ENCODE measurements at regions not wholly inside any gene's neighbourhood (a gene's known extent, or its start where the extent isn't known, plus 50 kb on each side); places are given as distances from the start of the nearest gene placed in this dataset.

DNA sequence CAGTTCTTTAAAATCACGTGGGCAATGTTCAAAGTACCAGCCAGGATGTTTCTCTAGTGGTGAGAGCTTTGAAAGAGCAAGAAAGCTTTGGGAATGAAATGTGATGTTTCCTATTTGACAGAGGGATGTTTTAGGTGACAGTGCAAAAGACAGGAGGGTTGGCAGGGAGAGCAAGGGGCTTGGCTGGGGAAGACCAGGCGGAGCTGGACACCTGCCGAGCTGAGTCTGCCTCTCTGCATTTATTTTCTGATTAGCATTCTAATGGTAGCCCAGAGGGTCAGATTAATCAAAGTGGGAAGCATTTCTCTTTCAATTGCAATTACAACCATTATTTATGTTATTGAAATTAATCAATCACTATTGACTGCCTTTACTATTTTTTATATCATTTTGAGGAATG lies 145.4 kb upstream of the RAB12 start:
- no peaks in the 10 kb centered on the region for H3K9me3 ChIP-seq
- H3K27me3 ChIP-seq: peaks cover 0 to 3% (median 0%) of the 10 kb centered on the region in 3 donors
- no peak for ATAC-seq
- intact Hi-C loops (cut with DNase I; ENCODE audit: low total_unique reads): no loop called here
- TF ChIP-seq CTCF (IDR thresholded peaks at IDR 0.05 in 4 of 5, conservative IDR thresholded peaks at IDR 0.05 in 1 of 5): no peak
- TF ChIP-seq POLR2A (IDR thresholded peaks at IDR 0.05): no peak
- H3K36me3 ChIP-seq: no peaks in the 10 kb centered on the region
- H3K4me3 ChIP-seq: no peak overlapping the region
- peaks cover under 1 to 4% of the 10 kb centered on the region in 2 donors for H3K4me1 ChIP-seq
- no peak overlapping the region for H3K27ac ChIP-seq
- in situ Hi-C loops (cut with MboI; ENCODE audit: low sequenced_read_pairs in 4 of 4): loop anchor here in 1 of 4 donors (10.0 kb wide), 1 partner anchor 1249 kb away; no protein-coding TSS in a partner anchor
- no peak for DNase-seq

- Histone ChIP-seq H3K36me3 (no peaks in the 10 kb centered on the region), H3K4me1 (peaks cover 8 to 9% of the 10 kb centered on the region in 2 donors), H3K9me3 (no peaks in the 10 kb centered on the region), H3K4me3 (no peak overlapping the region), H3K27ac (no peak overlapping the region), H3K27me3 (peaks cover 0 to 3% (median 0%) of the 10 kb centered on the region in 3 donors)
- in situ Hi-C loops (cut with MboI; ENCODE audit: low sequenced_read_pairs in 4 of 4) (loop anchor here in 1 of 4 donors (10.0 kb wide), 1 partner anchor 1253 kb away; no protein-coding TSS in a partner anchor), intact Hi-C loops (cut with DNase I; ENCODE audit: low total_unique reads) (no loop called here)
- no peak for DNase-seq
- ATAC-seq: no peak
- no peak for TF ChIP-seq CTCF (IDR thresholded peaks at IDR 0.05 in 4 of 5, conservative IDR thresholded peaks at IDR 0.05 in 1 of 5)
- TF ChIP-seq POLR2A (IDR thresholded peaks at IDR 0.05): no peak
Observed at GRCh38 chr18:8468191-8468590, 141.0 kb upstream of the RAB12 start.

DNA sequence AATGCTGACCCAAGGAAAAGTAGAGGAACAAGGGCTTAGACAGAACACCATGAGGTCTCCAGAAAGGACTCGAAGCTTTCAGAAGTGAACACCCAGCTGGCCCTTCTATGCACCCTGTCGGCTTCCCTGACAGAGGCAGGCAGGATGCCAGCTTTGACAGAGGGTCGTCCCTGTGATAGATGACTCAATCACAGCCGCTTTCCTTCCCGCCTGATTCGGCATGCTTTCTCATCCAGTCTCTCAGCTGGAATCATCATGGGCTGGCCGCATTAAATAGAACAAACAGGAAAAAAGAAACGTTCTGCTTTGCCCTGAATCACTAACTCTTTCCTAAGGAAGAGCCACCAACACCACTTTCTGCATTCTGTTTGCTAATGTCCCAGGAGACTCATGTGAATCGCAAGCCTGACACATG lies 140.3 kb upstream of the RAB12 start:
- ATAC-seq: peak in 1 of 2 donors; percentile 31
- Histone ChIP-seq H3K36me3 (no peaks in the 10 kb centered on the region), H3K27me3 (peaks cover 0 to 3% (median 0%) of the 10 kb centered on the region in 3 donors), H3K27ac (peak overlapping the region in 1 of 4 donors; percentile 22), H3K4me1 (peaks cover 8 to 9% of the 10 kb centered on the region in 2 donors), H3K9me3 (no peaks in the 10 kb centered on the region), H3K4me3 (no peak overlapping the region)
- in situ Hi-C loops (cut with MboI; ENCODE audit: low sequenced_read_pairs in 4 of 4) (loop anchor here in 1 of 4 donors (10.0 kb wide), 1 partner anchor 1254 kb away; no protein-coding TSS in a partner anchor), intact Hi-C loops (cut with DNase I; ENCODE audit: low total_unique reads) (no loop called here)
- DNase-seq: no peak
- no peak for TF ChIP-seq CTCF (IDR thresholded peaks at IDR 0.05 in 4 of 5, conservative IDR thresholded peaks at IDR 0.05 in 1 of 5)
- TF ChIP-seq POLR2A (IDR thresholded peaks at IDR 0.05): no peak

DNA sequence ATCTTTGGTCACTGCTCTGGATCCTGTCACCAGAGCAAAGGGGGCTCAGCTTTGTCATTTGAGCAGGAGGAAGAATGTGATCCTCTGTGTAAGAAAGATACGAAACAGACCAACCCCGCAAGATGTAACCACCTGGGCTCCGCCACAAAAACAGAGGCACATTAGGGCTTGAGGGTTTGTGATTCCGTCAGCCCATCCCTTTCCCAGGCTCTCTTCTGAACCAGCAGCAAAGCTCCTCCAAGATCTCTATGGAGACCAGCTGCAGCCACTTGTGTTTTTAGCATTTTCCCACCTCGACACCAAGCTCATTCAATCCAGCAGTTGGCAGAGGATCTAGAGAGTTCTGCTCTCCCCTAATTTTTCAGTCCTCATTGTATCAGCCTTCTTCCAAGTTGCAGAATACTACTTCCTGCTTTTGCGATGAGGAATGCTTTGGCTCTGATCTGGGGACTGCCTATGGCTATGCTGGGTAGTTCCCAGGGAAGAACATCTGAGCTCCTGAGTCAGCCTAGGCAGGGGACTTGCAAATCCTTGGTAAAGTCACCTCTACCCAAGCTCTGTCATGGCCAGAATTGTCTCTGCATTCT lies 139.6 kb upstream of the RAB12 start:
- Histone ChIP-seq H3K4me1 (peaks cover 8 to 9% of the 10 kb centered on the region in 2 donors), H3K27ac (peak overlapping the region in 1 of 4 donors; percentile 22), H3K4me3 (no peak overlapping the region), H3K36me3 (no peaks in the 10 kb centered on the region), H3K9me3 (no peaks in the 10 kb centered on the region), H3K27me3 (peaks cover 0 to 3% (median 0%) of the 10 kb centered on the region in 3 donors)
- intact Hi-C loops (cut with DNase I; ENCODE audit: low total_unique reads): no loop called here
- no peak for ATAC-seq
- no peak for DNase-seq
- in situ Hi-C loops (cut with MboI; ENCODE audit: low sequenced_read_pairs in 4 of 4): loop anchor here in 1 of 4 donors (10.0 kb wide), 1 partner anchor 1255 kb away; no protein-coding TSS in a partner anchor
- no peak for TF ChIP-seq CTCF (IDR thresholded peaks at IDR 0.05 in 4 of 5, conservative IDR thresholded peaks at IDR 0.05 in 1 of 5)
- no peak for TF ChIP-seq POLR2A (IDR thresholded peaks at IDR 0.05)

Measured in gastrocnemius medialis (tissue), 4 donors.